ENCODE measurements at regions not wholly inside any gene's neighbourhood (a gene's known extent, or its start where the extent isn't known, plus 50 kb on each side); places are given as distances from the start of the nearest gene placed in this dataset.

GRCh38 chr3:20516311-20516710 is 330.3 kb upstream of the SGO1 start:
- H3K9me3 Mint-ChIP-seq: peaks cover 10% of the 10 kb centered on the region
- H3K4me3 ChIP-seq: no peak overlapping the region
- H2AFZ ChIP-seq (replicated peaks): no peak overlapping the region
- H3K4me1 ChIP-seq: no peaks in the 10 kb centered on the region
- H3K27me3 Mint-ChIP-seq (ENCODE audit: insufficient read depth, low read depth): no peaks in the 10 kb centered on the region
- no peaks in the 10 kb centered on the region for H3K36me3 Mint-ChIP-seq
- H3K4me2 ChIP-seq: no peak overlapping the region
- H3K4me1 Mint-ChIP-seq: no peaks in the 10 kb centered on the region
- H3K27ac Mint-ChIP-seq: no peak overlapping the region
- TF ChIP-seq EZH2 (IDR thresholded peaks at IDR 0.05) (no peak), CTCF (IDR thresholded peaks at IDR 0.05) (no peak), EZH2phosphoT487 (IDR thresholded peaks at IDR 0.05) (no peak)
- no peaks in the 10 kb centered on the region for H3K9me3 ChIP-seq (ENCODE audit: low read depth)
- no peak overlapping the region for H3K4me3 Mint-ChIP-seq
- no peak overlapping the region for H3K9ac ChIP-seq
- no peaks in the 10 kb centered on the region for H3K36me3 ChIP-seq
- no peak overlapping the region for H3K27ac ChIP-seq
- H3F3A ChIP-seq (ENCODE audit: low read depth): no peaks in the 10 kb centered on the region
- H3K79me2 ChIP-seq (ENCODE audit: low read depth): no peaks in the 10 kb centered on the region
- H3K27me3 ChIP-seq: no peaks in the 10 kb centered on the region
- DNase-seq (ENCODE audit: low spot score): no peak
- no peaks in the 10 kb centered on the region for H4K20me1 ChIP-seq (ENCODE audit: low read depth)

GRCh38 chr3:20515834-20516233 is 329.8 kb upstream of the SGO1 start:
- no peak overlapping the region for H3K4me2 ChIP-seq
- H3K4me1 ChIP-seq: no peaks in the 10 kb centered on the region
- H3K4me3 ChIP-seq: no peak overlapping the region
- H3F3A ChIP-seq (ENCODE audit: low read depth): no peaks in the 10 kb centered on the region
- H3K9ac ChIP-seq: no peak overlapping the region
- DNase-seq (ENCODE audit: low spot score): no peak
- H3K27ac Mint-ChIP-seq: no peak overlapping the region
- no peaks in the 10 kb centered on the region for H3K36me3 Mint-ChIP-seq
- H3K9me3 ChIP-seq (ENCODE audit: low read depth): no peaks in the 10 kb centered on the region
- H4K20me1 ChIP-seq (ENCODE audit: low read depth): no peaks in the 10 kb centered on the region
- H3K9me3 Mint-ChIP-seq: peaks cover 10% of the 10 kb centered on the region
- H3K27me3 ChIP-seq: no peaks in the 10 kb centered on the region
- H3K4me1 Mint-ChIP-seq: no peaks in the 10 kb centered on the region
- no peak overlapping the region for H2AFZ ChIP-seq (replicated peaks)
- H3K79me2 ChIP-seq (ENCODE audit: low read depth): no peaks in the 10 kb centered on the region
- H3K4me3 Mint-ChIP-seq: no peak overlapping the region
- H3K36me3 ChIP-seq: no peaks in the 10 kb centered on the region
- H3K27ac ChIP-seq: no peak overlapping the region
- TF ChIP-seq EZH2 (IDR thresholded peaks at IDR 0.05): no peak
- TF ChIP-seq EZH2phosphoT487 (IDR thresholded peaks at IDR 0.05): no peak
- TF ChIP-seq CTCF (IDR thresholded peaks at IDR 0.05): no peak
- no peaks in the 10 kb centered on the region for H3K27me3 Mint-ChIP-seq (ENCODE audit: insufficient read depth, low read depth)

DNA sequence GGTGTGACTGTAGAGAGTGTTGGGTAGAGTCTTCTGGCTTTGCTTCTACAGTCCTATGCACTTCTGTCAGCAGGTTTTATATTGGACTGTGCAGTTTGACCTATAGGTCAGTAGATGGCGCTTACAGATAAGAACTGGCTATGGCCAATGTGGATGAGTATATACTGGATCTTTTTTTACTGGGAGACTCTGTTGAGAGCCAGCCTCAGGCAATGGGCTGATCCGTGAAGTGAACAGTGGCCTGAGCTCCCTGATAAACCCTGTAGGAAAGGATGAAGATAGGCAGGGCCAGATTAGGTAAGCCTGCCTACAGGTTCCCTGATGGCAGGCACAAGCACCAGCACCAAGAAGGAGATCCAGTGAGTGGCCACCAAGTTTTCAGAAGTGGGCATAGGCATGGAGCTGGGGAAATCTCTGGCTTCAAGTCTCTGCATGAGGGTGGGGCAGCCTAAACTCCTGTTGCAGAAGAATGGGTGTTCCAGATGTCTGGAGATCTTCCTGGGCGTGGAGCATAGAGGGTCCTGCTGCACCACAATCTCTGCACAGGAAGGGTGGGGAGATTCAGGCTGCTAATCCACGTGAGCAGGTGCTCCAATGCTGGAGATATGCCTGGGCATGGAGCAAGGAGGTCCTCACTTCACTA is 326.0 kb upstream of the SGO1 start:
- H3K27ac Mint-ChIP-seq: no peak overlapping the region
- Histone ChIP-seq H3K4me2 (no peak overlapping the region), H3K79me2 (ENCODE audit: low read depth) (no peaks in the 10 kb centered on the region), H3K27me3 (no peaks in the 10 kb centered on the region), H3K4me1 (no peaks in the 10 kb centered on the region), H2AFZ (replicated peaks) (peak overlapping the region; percentile 66), H3F3A (ENCODE audit: low read depth) (no peaks in the 10 kb centered on the region), H4K20me1 (ENCODE audit: low read depth) (no peaks in the 10 kb centered on the region), H3K4me3 (no peak overlapping the region), H3K27ac (no peak overlapping the region), H3K36me3 (peaks cover 3% of the 10 kb centered on the region), H3K9ac (no peak overlapping the region), H3K9me3 (ENCODE audit: low read depth) (no peaks in the 10 kb centered on the region)
- H3K9me3 Mint-ChIP-seq: peaks cover 2% of the 10 kb centered on the region
- H3K4me3 Mint-ChIP-seq: no peak overlapping the region
- no peaks in the 10 kb centered on the region for H3K4me1 Mint-ChIP-seq
- no peaks in the 10 kb centered on the region for H3K36me3 Mint-ChIP-seq
- peak; percentile 69 for DNase-seq (ENCODE audit: low spot score)
- no peak for TF ChIP-seq EZH2 (IDR thresholded peaks at IDR 0.05)
- TF ChIP-seq CTCF (IDR thresholded peaks at IDR 0.05): peak; percentile 92
- TF ChIP-seq EZH2phosphoT487 (IDR thresholded peaks at IDR 0.05): no peak
- H3K27me3 Mint-ChIP-seq (ENCODE audit: insufficient read depth, low read depth): no peaks in the 10 kb centered on the region
